NCI-H345 treated with DMSO at 0.1 percent for 48 hours (cell line): ENCODE measurements at regions not wholly inside any gene's neighbourhood (a gene's known extent, or its start where the extent isn't known, plus 50 kb on each side); places are given as distances from the start of the nearest gene placed in this dataset.

Source experiments
- DNase-seq: peaks from one replicate; lab custom pipeline; 2025; ENCODE audit not compliant: unreplicated experiment; lab: John Stamatoyannopoulos, UW

- DNase-seq = no peak
Observed at GRCh38 chr21:37967036-37967435, 50.8 kb upstream of the KCNJ6 start.

GRCh38 chr21:37968744-37969143, 52.5 kb upstream of the KCNJ6 start:
- no peak for DNase-seq

- no peak for DNase-seq
Observed at GRCh38 chr21:37970548-37970947, 54.3 kb upstream of the KCNJ6 start.

GRCh38 chr21:37971390-37971950, 55.2 kb upstream of the KCNJ6 start:
- DNase-seq = no peak

- no peak for DNase-seq
Observed at GRCh38 chr21:37974081-37974480, 57.8 kb upstream of the KCNJ6 start.

- DNase-seq = no peak
Observed at GRCh38 chr21:37982496-37983318, 66.5 kb upstream of the KCNJ6 start.

GRCh38 chr21:37983336-37984095, 67.3 kb upstream of the KCNJ6 start:
- DNase-seq = no peak

GRCh38 chr21:37984416-37984815, 68.2 kb upstream of the KCNJ6 start:
- no peak for DNase-seq

GRCh38 chr21:37986000-37986399, 69.7 kb upstream of the KCNJ6 start:
- DNase-seq = no peak

- DNase-seq = peak; percentile 52
Observed at GRCh38 chr21:37986751-37987399, 70.6 kb upstream of the KCNJ6 start.

- DNase-seq = no peak
Observed at GRCh38 chr21:37987668-37988067, 71.4 kb upstream of the KCNJ6 start.

GRCh38 chr21:37993071-37993470, 76.8 kb upstream of the KCNJ6 start:
- no peak for DNase-seq

- DNase-seq = no peak
Observed at GRCh38 chr21:37994211-37994610, 78.0 kb upstream of the KCNJ6 start.

GRCh38 chr21:38012672-38013071, 96.4 kb upstream of the KCNJ6 start:
- DNase-seq = no peak

GRCh38 chr21:38013741-38014140, 97.5 kb upstream of the KCNJ6 start:
- DNase-seq = no peak

- no peak for DNase-seq
Observed at GRCh38 chr21:38014298-38014697, 98.0 kb upstream of the KCNJ6 start.

GRCh38 chr21:38027901-38028498, 111.7 kb upstream of the KCNJ6 start:
- DNase-seq = no peak

GRCh38 chr21:38032082-38032801, 116.0 kb upstream of the KCNJ6 start:
- DNase-seq = no peak

- DNase-seq = no peak
Observed at GRCh38 chr21:38036016-38036415, 119.8 kb upstream of the KCNJ6 start.

GRCh38 chr21:38037416-38037815, 121.2 kb upstream of the KCNJ6 start:
- DNase-seq = no peak
